Renal cortex interstitium (tissue), 11 donors: ENCODE measurements at regions not wholly inside any gene's neighbourhood (a gene's known extent, or its start where the extent isn't known, plus 50 kb on each side); places are given as distances from the start of the nearest gene placed in this dataset.
"Not testable (repeated sequence)": the region's sequence is repeated elsewhere in the genome, so short reads cannot be mapped to it uniquely, and the experiment has no call there.

Source experiments
- DNase-seq, 11 donors: peaks; one replicate each; pipeline ENCODE4 v3.0.0-alpha.2; 2013; ENCODE audit warnings: low read depth in 9 of 11, low spot score in 4 of 11; ENCODE audit errors: extremely low read depth in 1 of 11

DNA sequence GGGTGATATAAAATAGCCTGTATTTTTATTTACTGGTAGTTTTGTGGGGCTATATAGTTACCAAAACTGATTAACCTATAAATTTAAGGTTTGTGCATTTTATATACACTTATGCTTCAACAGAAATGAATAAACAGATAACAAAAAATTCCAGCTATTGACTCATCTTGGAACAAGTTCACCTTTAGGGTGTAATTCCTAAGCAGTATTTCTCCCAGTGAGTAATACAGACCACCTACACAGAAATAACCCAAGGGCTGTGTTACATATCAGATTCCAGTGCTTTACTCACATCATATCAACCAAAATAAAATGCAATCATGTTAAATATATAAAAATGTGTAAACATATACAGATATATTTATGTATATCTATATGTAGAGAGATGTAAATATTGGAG, 345.6 kb downstream of the ADAMTS20 start:
- no peak for DNase-seq

- DNase-seq, result no peak
Observed at GRCh38 chr12:43198608-43199007, 353.4 kb downstream of the ADAMTS20 start.

DNA sequence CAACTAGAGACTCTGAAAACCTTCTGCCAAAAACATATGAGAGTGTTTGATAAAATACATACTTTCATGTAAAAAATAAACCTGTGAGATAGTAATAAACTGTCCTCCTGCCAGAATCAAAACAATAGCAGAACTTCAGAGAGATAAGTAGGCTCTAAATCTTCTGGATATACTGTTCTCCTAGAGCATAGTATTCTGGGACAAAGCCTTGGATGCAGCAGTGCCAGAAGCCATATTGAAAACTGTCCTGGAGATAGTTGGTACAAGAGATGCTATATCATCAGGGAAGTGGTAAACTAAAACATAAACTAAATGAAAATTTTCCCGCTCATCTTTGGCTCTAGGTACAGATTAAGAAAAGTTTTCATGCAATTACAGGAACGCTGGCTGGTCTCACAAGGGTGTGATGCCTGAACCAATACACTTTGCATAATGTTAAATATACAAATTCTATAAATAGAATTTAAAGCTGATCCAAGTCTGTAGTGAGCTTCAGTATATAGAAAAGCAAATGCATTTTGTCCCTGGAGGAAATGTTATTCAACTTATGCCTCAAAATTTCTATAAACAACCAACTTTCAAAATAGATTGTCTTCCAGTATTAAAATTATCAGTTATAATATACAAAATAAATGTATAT, 355.6 kb downstream of the ADAMTS20 start:
- DNase-seq, result no peak

DNA sequence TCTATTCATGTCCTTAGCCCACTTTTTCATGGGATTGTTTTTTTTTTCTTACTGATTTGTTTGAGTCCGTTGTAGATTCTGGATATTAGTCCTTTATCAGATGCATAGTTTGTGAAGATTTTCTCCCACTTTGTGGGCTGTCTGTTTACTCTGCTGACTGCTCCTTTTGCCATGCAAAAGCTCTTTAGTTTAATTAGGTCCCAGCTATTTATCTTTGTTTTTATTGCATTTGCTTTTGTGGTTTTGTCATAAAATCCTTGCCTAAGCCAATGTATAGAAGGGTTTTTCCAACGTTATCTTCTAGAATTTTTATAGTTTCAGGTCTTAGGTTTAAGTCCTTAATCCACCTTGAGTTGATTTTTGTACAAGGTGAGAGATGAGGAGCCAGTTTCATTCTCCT, 358.9 kb downstream of the ADAMTS20 start:
- DNase-seq, result not testable (repeated sequence)

DNA sequence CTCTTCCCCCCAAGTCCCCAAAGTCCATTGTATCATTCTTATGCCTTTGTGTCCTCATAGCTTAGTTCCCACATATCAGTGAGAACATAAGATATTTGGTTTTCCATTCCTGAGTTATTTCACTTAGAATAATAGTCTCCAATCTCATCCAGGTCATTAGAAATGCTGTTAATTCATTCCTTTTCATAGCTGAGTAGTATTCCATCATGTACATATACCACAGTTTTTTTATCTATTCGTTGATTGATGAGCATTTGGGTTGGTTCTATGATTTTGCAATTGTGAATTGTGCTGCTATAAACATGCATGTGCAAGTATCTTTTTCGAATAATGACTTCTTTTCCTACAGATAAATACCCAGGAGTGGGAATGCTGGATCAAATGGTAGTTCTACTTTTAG, 359.6 kb downstream of the ADAMTS20 start:
- not testable (repeated sequence) for DNase-seq

- DNase-seq, result no peak
Observed at GRCh38 chr12:43180242-43180641, 371.8 kb downstream of the ADAMTS20 start.

GRCh38 chr12:43179486-43179885, 372.5 kb downstream of the ADAMTS20 start:
- no peak for DNase-seq

DNA sequence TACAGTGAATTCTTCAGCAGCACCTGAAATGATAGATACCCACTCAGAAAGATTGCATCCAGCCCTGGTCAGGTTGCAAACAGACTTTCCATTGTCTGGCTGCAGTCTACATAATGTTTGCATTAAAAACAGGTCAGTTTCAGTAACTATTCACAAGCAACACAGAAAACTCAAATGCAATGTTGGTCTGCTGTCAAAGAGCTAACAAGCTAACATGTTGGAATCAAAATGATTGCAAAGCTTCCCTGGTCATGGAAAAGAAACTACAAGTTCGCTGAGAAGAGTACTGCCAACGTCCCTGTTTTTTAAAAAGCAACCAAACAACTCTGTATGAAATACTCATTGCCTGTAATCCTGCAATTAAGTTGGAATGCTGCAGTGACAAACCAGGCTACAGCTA, 374.7 kb downstream of the ADAMTS20 start:
- no peak for DNase-seq

GRCh38 chr12:43169115-43169681, 382.8 kb downstream of the ADAMTS20 start:
- no peak for DNase-seq

DNA sequence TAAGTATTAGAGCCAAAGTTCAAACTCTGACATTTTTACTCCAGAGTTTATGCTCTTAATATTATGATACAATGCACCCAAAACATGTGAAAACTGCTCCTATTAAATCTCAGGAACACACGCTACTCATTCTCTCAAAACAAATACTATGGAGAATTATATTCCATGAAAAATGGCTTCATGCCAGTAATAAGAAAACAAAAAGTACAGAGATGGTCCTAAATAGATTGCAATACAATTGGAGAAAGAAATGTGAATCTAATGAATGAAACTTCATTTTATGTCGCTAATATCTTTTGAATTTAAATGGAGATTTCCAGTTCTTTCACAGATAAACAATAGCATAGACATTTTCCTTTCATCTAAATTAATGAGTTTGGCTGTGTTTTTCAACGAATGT, 384.3 kb downstream of the ADAMTS20 start:
- no peak for DNase-seq

DNA sequence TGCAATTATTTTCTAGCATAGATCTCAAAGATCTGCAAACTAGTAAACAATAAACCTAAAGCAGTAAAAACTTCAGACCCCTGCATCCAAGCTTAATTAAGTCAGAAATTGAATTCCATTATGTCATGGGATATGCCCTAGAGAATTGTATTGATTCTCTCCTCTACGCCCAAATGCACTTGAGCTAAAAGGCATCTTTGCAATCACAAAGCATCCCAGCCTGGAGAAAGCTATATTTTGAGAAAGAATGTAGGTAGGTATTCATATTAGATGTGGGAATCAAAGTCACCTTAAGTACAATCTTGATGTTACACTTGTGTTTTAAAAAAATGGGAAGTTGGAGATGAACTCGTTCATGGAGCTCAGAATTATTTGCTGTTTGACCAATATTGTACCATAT, 386.7 kb downstream of the ADAMTS20 start:
- DNase-seq, result no peak

DNA sequence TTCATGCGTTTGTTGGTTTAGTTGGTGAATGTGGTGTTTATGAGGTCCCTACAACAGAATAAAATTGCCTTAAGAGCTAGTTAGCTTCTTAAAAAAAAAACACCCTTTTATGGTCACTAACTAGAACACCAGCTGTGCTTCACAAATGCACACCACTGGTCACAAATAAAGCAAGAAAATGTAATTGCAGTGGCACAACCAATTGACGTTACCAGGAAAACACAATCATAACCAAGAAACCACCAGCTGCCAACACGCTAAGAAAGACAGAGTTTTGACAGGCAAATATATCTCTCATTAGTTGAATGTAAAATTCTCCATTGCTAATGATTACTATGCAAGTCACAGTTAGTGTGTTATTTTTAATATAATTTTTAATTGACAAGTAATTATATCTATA, 389.9 kb downstream of the ADAMTS20 start:
- DNase-seq, result no peak

GRCh38 chr12:43159506-43159905, 392.5 kb downstream of the ADAMTS20 start:
- no peak for DNase-seq

- DNase-seq, result no peak
Observed at GRCh38 chr12:43158126-43158525, 393.9 kb downstream of the ADAMTS20 start.

GRCh38 chr12:43155376-43155775, 396.6 kb downstream of the ADAMTS20 start:
- DNase-seq, result no peak

- no peak for DNase-seq
Observed at GRCh38 chr12:43154498-43155045, 397.4 kb downstream of the ADAMTS20 start.

- DNase-seq, result peak in 9 of 11 donors; percentile 23 to 53 (median 35)
Observed at GRCh38 chr12:43151441-43151981, 400.5 kb downstream of the ADAMTS20 start.

- no peak for DNase-seq
Observed at GRCh38 chr12:43148691-43149090, 403.3 kb downstream of the ADAMTS20 start.

DNA sequence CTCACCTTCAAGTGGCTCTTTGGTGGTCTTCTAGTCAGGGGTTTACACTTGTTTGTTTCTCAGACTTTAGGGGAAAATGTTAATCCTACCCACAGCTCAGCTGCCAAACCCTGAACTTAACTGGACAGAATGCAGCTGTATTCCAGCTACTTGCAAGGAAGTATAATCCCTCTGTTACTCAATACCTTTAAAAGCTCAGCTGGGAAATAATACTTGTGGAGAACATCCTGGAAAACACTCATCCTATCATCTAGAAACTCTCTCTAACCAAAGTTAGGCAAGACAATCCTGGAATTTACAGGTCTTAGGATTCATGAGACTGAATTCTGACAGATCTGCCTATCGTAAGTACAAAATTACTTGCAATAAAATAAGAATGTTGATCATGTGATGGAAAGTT, 404.1 kb downstream of the ADAMTS20 start:
- DNase-seq, result no peak

- no peak for DNase-seq
Observed at GRCh38 chr12:43145481-43145880, 406.5 kb downstream of the ADAMTS20 start.

- DNase-seq, result no peak
Observed at GRCh38 chr12:43143278-43143677, 408.7 kb downstream of the ADAMTS20 start.
